ENCODE measurements at regions not wholly inside any gene's neighbourhood (a gene's known extent, or its start where the extent isn't known, plus 50 kb on each side); places are given as distances from the start of the nearest gene placed in this dataset.

- TF ChIP-seq EZH2 (IDR thresholded peaks at IDR 0.05; ENCODE audit: low read depth), result no peak
- no peak for TF ChIP-seq CTCF (conservative IDR thresholded peaks at IDR 0.05)
Observed at GRCh38 chr2:71945603-71945959, 202.1 kb downstream of the CYP26B1 start.

Measured in PC-9 (cell line).